ENCODE measurements at regions not wholly inside any gene's neighbourhood (a gene's known extent, or its start where the extent isn't known, plus 50 kb on each side); places are given as distances from the start of the nearest gene placed in this dataset.

GRCh38 chr5:99059685-99060084 is 130.9 kb upstream of the CHD1 start:
- BruUV-seq (replicated peaks): no TSS peak
- TF ChIP-seq, protein P1, sequence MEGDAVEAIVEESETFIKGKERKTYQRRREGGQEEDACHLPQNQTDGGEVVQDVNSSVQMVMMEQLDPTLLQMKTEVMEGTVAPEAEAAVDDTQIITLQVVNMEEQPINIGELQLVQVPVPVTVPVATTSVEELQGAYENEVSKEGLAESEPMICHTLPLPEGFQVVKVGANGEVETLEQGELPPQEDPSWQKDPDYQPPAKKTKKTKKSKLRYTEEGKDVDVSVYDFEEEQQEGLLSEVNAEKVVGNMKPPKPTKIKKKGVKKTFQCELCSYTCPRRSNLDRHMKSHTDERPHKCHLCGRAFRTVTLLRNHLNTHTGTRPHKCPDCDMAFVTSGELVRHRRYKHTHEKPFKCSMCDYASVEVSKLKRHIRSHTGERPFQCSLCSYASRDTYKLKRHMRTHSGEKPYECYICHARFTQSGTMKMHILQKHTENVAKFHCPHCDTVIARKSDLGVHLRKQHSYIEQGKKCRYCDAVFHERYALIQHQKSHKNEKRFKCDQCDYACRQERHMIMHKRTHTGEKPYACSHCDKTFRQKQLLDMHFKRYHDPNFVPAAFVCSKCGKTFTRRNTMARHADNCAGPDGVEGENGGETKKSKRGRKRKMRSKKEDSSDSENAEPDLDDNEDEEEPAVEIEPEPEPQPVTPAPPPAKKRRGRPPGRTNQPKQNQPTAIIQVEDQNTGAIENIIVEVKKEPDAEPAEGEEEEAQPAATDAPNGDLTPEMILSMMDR (IDR thresholded peaks at IDR 0.05; ENCODE audit: insufficient read depth in 1 of 2, low read depth in 1 of 2, low read length in 1 of 2, severe bottlenecking in 1 of 2, unreplicated experiment in 1 of 2): no peak
- Histone ChIP-seq H3K4me3 (ENCODE audit: low read depth, low read length) (no peak overlapping the region), H3K36me3 (ENCODE audit: control insufficient read depth, insufficient read depth, low read length) (no peaks in the 10 kb centered on the region), H3K9me3 (no peaks in the 10 kb centered on the region), H3K27me3 (replicated peaks; ENCODE audit: control insufficient read depth, insufficient read depth, low read length) (no peaks in the 10 kb centered on the region), H3K4me1 (no peaks in the 10 kb centered on the region)
- no peak for DNase-seq
- Mint-ChIP-seq H3K4me1 (ENCODE audit: low read depth, unreplicated experiment) (peaks cover 13% of the 10 kb centered on the region), H3K27ac (ENCODE audit: unreplicated experiment) (no peak overlapping the region), H3K9me3 (ENCODE audit: unreplicated experiment) (no peaks in the 10 kb centered on the region), H3K36me3 (ENCODE audit: insufficient read depth, unreplicated experiment) (no peaks in the 10 kb centered on the region), H3K4me3 (ENCODE audit: unreplicated experiment) (no peak overlapping the region), H3K27me3 (ENCODE audit: insufficient read depth, unreplicated experiment) (peaks cover 8% of the 10 kb centered on the region)
- intact Hi-C loops (cut with micrococcal nuclease; ENCODE audit: unreplicated experiment): loop anchor here (1.0 kb wide), 3 partner anchors 27 to 263 kb away; no protein-coding TSS in a partner anchor
- ChIA-PET CTCF (no interaction called here), POLR2A (interaction anchor here (0.6 kb wide), 1 partner anchor 31 kb away, joined by 3 read pairs; no protein-coding TSS in a partner anchor)

DNA sequence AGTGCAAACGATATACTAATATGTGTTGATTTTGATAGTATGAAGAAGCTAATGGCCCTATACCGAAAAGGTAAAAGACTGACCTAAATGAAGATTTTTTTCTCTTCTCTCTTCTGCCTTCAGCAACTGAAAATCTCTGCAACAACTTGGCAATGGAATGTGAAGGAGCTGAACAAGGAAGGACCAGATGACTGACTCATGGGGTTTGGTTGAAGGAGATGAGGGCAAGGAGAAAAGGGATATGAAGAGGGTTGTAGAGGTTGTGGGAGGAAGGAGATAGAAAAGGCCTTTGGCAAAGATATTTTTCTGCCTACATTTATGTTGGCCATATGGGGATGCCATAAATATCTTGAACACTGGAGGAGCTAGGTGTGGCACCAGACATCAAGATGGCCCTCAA is 129.7 kb upstream of the CHD1 start:
- TF ChIP-seq, protein P1 (IDR thresholded peaks at IDR 0.05; ENCODE audit: insufficient read depth in 1 of 2, low read depth in 1 of 2, low read length in 1 of 2, severe bottlenecking in 1 of 2, unreplicated experiment in 1 of 2): no peak
- no TSS peak for BruUV-seq (replicated peaks)
- Histone ChIP-seq H3K9me3 (no peaks in the 10 kb centered on the region), H3K4me3 (ENCODE audit: low read depth, low read length) (no peak overlapping the region), H3K4me1 (no peaks in the 10 kb centered on the region), H3K27me3 (replicated peaks; ENCODE audit: control insufficient read depth, insufficient read depth, low read length) (no peaks in the 10 kb centered on the region), H3K36me3 (ENCODE audit: control insufficient read depth, insufficient read depth, low read length) (no peaks in the 10 kb centered on the region)
- CTCF ChIA-PET: no interaction called here
- H3K4me3 Mint-ChIP-seq (ENCODE audit: unreplicated experiment): no peak overlapping the region
- no peak for DNase-seq
- H3K4me1 Mint-ChIP-seq (ENCODE audit: low read depth, unreplicated experiment): peaks cover 13% of the 10 kb centered on the region
- intact Hi-C loops (cut with micrococcal nuclease; ENCODE audit: unreplicated experiment): no loop called here
- H3K27me3 Mint-ChIP-seq (ENCODE audit: insufficient read depth, unreplicated experiment): no peaks in the 10 kb centered on the region
- H3K9me3 Mint-ChIP-seq (ENCODE audit: unreplicated experiment): no peaks in the 10 kb centered on the region
- H3K36me3 Mint-ChIP-seq (ENCODE audit: insufficient read depth, unreplicated experiment): no peaks in the 10 kb centered on the region
- POLR2A ChIA-PET: no interaction called here
- no peak overlapping the region for H3K27ac Mint-ChIP-seq (ENCODE audit: unreplicated experiment)

DNA sequence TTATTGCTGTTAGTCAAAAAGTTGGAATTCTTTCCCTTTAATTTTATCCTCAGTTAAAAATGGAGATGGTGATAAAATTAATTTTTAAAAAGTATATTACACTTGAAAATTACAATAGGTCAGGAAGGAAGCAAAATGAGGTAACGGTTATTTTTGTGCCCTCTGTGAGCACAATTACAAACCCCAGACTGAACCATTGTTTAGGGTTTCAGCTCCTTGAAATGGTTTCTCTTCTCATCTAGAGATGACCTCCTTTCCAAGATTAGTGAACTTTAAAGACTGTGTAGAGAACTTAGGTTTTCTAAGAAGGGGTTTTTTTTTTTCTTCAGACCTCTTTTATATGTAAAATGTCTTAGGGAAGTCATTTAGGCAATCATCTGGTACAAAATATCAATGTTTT is 126.2 kb upstream of the CHD1 start:
- Mint-ChIP-seq H3K36me3 (ENCODE audit: insufficient read depth, unreplicated experiment) (no peaks in the 10 kb centered on the region), H3K27me3 (ENCODE audit: insufficient read depth, unreplicated experiment) (no peaks in the 10 kb centered on the region), H3K27ac (ENCODE audit: unreplicated experiment) (no peak overlapping the region), H3K4me1 (ENCODE audit: low read depth, unreplicated experiment) (no peaks in the 10 kb centered on the region), H3K4me3 (ENCODE audit: unreplicated experiment) (no peak overlapping the region), H3K9me3 (ENCODE audit: unreplicated experiment) (no peaks in the 10 kb centered on the region)
- ChIA-PET POLR2A (no interaction called here), CTCF (no interaction called here)
- H3K4me1 ChIP-seq: no peaks in the 10 kb centered on the region
- H3K27me3 ChIP-seq (replicated peaks; ENCODE audit: control insufficient read depth, insufficient read depth, low read length): no peaks in the 10 kb centered on the region; the same call in 1 of the 2 replicates
- intact Hi-C loops (cut with micrococcal nuclease; ENCODE audit: unreplicated experiment): no loop called here
- H3K9me3 ChIP-seq: no peaks in the 10 kb centered on the region
- no peaks in the 10 kb centered on the region for H3K36me3 ChIP-seq (ENCODE audit: control insufficient read depth, insufficient read depth, low read length)
- no peak overlapping the region for H3K4me3 ChIP-seq (ENCODE audit: low read depth, low read length)
- DNase-seq: no peak
- TF ChIP-seq, protein P1 (IDR thresholded peaks at IDR 0.05; ENCODE audit: insufficient read depth in 1 of 2, low read depth in 1 of 2, low read length in 1 of 2, severe bottlenecking in 1 of 2, unreplicated experiment in 1 of 2): no peak
- BruUV-seq (replicated peaks): no TSS peak
